GM12878 (cell line): ENCODE measurements at regions not wholly inside any gene's neighbourhood (a gene's known extent, or its start where the extent isn't known, plus 50 kb on each side); places are given as distances from the start of the nearest gene placed in this dataset.

Experiments
- ATAC-seq: fragments of 200-7000 bp; cut with Tn5 transposase; 3 replicates; pipeline ENCODE4 v1.9.1; 2020; ENCODE audit warnings: mild to moderate bottlenecking, moderate library complexity
- BruUV-seq: library from RNA; stranded (reverse); fragments of 400-500 nt; replicated peaks from 2 replicates; lab custom pipeline; 2021; lab: Mats Ljungman, UMichigan
- CTCF ChIA-PET: fragments of 300-600 bp; sonication (Branson Sonifier 250); formaldehyde crosslinking; extraction: SDS; loops from one replicate; lab custom pipeline; 2021; ENCODE audit warnings: inconsistent platforms; lab: Yijun Ruan, JAX
- POLR2A ChIA-PET: fragments of 350-600 bp; formaldehyde crosslinking; extraction: SDS; loops from one replicate; lab custom pipeline; 2021; ENCODE audit warnings: inconsistent platforms; lab: Charles Lee
- RAD21 ChIA-PET: fragments of 300-600 bp; sonication (Branson Sonifier 250); formaldehyde crosslinking; loops from one replicate; lab custom pipeline; 2023; ENCODE audit warnings: antibody characterized with exemption; ENCODE audit not compliant: unreplicated experiment; lab: Charles Lee
- SMC1A ChIA-PET: fragments of 300-600 bp; sonication (Branson Sonifier 250); formaldehyde crosslinking; loops from one replicate; lab custom pipeline; 2023; ENCODE audit not compliant: unreplicated experiment, uncharacterized antibody; lab: Charles Lee
- DNase-seq: peaks from one replicate; pipeline ENCODE4 v3.0.0-alpha.2; 2011; ENCODE audit warnings: low read depth, low spot score
- FAIRE-seq: peaks from 3 replicates; lab custom pipeline; 2011; peaks lifted over from hg19 to GRCh38; lab: Jason Lieb, UNC
- H2AFZ ChIP-seq: 2 replicates; pipeline ENCODE4 v1.6.0; 2011; ENCODE audit warnings: low read depth, low read length, control low read depth; ENCODE audit not compliant: control insufficient read depth
- H3K27ac ChIP-seq: 2 replicates; pipeline ENCODE4 v1.5.1; 2011; ENCODE audit warnings: control low read depth; ENCODE audit not compliant: control insufficient read depth, insufficient read depth
- H3K27me3 ChIP-seq, 2 experiments: replicated peaks in 1 of 2; 2 replicates each; pipeline versions ENCODE4 v1.6.0 to v1.6.1; 2011; ENCODE audit warnings: low read length in 1 of 2; ENCODE audit not compliant: control insufficient read depth in 2 of 2, insufficient read depth in 2 of 2
- H3K36me3 ChIP-seq, 2 experiments: 2 replicates each; pipeline ENCODE4 v1.5.1; 2011; ENCODE audit warnings: low read length in 1 of 2; ENCODE audit not compliant: control insufficient read depth in 2 of 2, insufficient read depth in 2 of 2
- H3K4me1 ChIP-seq: 2 replicates; pipeline ENCODE4 v1.6.1; 2011; ENCODE audit warnings: mild to moderate bottlenecking, low read length, moderate library complexity, mixed read lengths; ENCODE audit not compliant: control insufficient read depth, insufficient read depth
- H3K4me2 ChIP-seq: 2 replicates; pipeline ENCODE4 v1.6.0; 2011; ENCODE audit warnings: control low read depth; ENCODE audit not compliant: control insufficient read depth, insufficient read depth
- H3K4me3 ChIP-seq: fragments of 200-600 bp; sonication (generic); 2 replicates; pipeline ENCODE4 v1.5.1; 2016
- H3K79me2 ChIP-seq: 2 replicates; pipeline ENCODE4 v1.6.0; 2011; ENCODE audit warnings: low read length; ENCODE audit not compliant: control insufficient read depth, insufficient read depth
- H3K9ac ChIP-seq: 2 replicates; pipeline ENCODE4 v1.8.0; 2011; ENCODE audit warnings: low read length, control low read depth, mixed read lengths; ENCODE audit not compliant: control insufficient read depth, insufficient read depth
- H3K9me3 ChIP-seq: replicated peaks from 3 replicates; pipeline ENCODE4 v1.5.1; 2011; ENCODE audit warnings: mild to moderate bottlenecking, low read length; ENCODE audit not compliant: control insufficient read depth, insufficient read depth
- H4K20me1 ChIP-seq: 2 replicates; pipeline ENCODE4 v1.6.0; 2011; ENCODE audit not compliant: control insufficient read depth, insufficient read depth
- ATF7 ChIP-seq: fragments of 450-650 bp; IDR thresholded peaks from 2 replicates; pipeline ENCODE4 v1.6.1; 2016; ENCODE audit warnings: low read depth, mild to moderate bottlenecking
- CREB1 ChIP-seq: IDR thresholded peaks from 2 replicates; pipeline ENCODE4 v1.6.1; 2012; ENCODE audit warnings: low read depth, mild to moderate bottlenecking, inconsistent platforms
- EGR1 ChIP-seq, 2 experiments: IDR thresholded peaks; 1 replicate in 1 of 2; 2 replicates in 1 of 2; pipeline ENCODE4 v1.6.1; 2011 to 2012; ENCODE audit warnings: low read depth in 2 of 2, low read length in 2 of 2, borderline replicate concordance in 1 of 2, mild to moderate bottlenecking in 1 of 2, moderate library complexity in 1 of 2
- FOXM1 ChIP-seq: IDR thresholded peaks from 2 replicates; pipeline ENCODE4 v1.6.1; 2012; ENCODE audit warnings: low read depth, mild to moderate bottlenecking, inconsistent platforms, low read length, moderate library complexity
- GATAD2B ChIP-seq: fragments of 450-650 bp; conservative IDR thresholded peaks from 2 replicates; pipeline ENCODE4 v1.6.1; 2017; ENCODE audit warnings: low read depth, mild to moderate bottlenecking, moderate library complexity
- PAX8 ChIP-seq: fragments of 450-650 bp; IDR thresholded peaks from 2 replicates; pipeline ENCODE4 v1.6.1; 2017; ENCODE audit warnings: mild to moderate bottlenecking, moderate library complexity
- POU2F2 ChIP-seq: IDR thresholded peaks from 3 replicates; pipeline ENCODE4 v1.6.1; 2011; ENCODE audit warnings: low read depth, mild to moderate bottlenecking, low read length, borderline replicate concordance
- RELA ChIP-seq: fragments of 450-650 bp; IDR thresholded peaks from 2 replicates; pipeline ENCODE4 v1.8.0; 2014; ENCODE audit warnings: borderline replicate concordance; ENCODE audit not compliant: partially characterized antibody
- SIN3A ChIP-seq: IDR thresholded peaks from 2 replicates; pipeline ENCODE4 v1.6.1; 2012; ENCODE audit warnings: low read depth, low read length, improper control_type of control experiment
- SMAD5 ChIP-seq: IDR thresholded peaks from 2 replicates; pipeline ENCODE4 v1.6.1; 2016; ENCODE audit warnings: antibody characterized with exemption, low read depth
- SMARCA5 ChIP-seq: fragments of 450-650 bp; IDR thresholded peaks from 2 replicates; pipeline ENCODE4 v1.6.1; 2017; ENCODE audit warnings: mild to moderate bottlenecking
- ZNF24 ChIP-seq: fragments of 450-650 bp; IDR thresholded peaks from 2 replicates; pipeline ENCODE4 v1.6.1; 2017; ENCODE audit warnings: antibody characterized with exemption, mild to moderate bottlenecking
- ZNF622 ChIP-seq: fragments of 450-650 bp; IDR thresholded peaks from 2 replicates; pipeline ENCODE4 v1.6.1; 2017; ENCODE audit warnings: mild to moderate bottlenecking, inconsistent platforms
- WGBS: methylation state at CpG from one replicate; pipeline ENCODE4 v1.1.6; 2016; ENCODE audit warnings: low lambda C conversion rate; ENCODE audit not compliant: insufficient replicate concordance, insufficient coverage; ENCODE audit errors: missing lambda C conversion rate; 5-methylcytosine and 5-hydroxymethylcytosine counted together
- in situ Hi-C: fragments of 300-500 bp; cut with MboI; formaldehyde crosslinking; loops from 9 replicates; pipeline ENCODE4 v1.14.3; 2018; ENCODE audit warnings: mixed read lengths
- intact Hi-C: fragments of 100-400 bp; cut with micrococcal nuclease; formaldehyde crosslinking; loops from one replicate; pipeline ENCODE4 v1.14.2; 2022; ENCODE audit not compliant: unreplicated experiment
- TF ChIP-seq, protein P1 (sequence below): IDR thresholded peaks from 2 replicates; pipeline ENCODE4 v1.6.1; 2011; ENCODE audit warnings: borderline replicate concordance, low read depth, mild to moderate bottlenecking, moderate library complexity, low read length; ENCODE audit not compliant: insufficient read depth, poor library complexity, severe bottlenecking
- TF ChIP-seq, protein P2 (sequence below): IDR thresholded peaks from 2 replicates; pipeline ENCODE4 v1.6.1; 2012; ENCODE audit warnings: mild to moderate bottlenecking, low read depth, low read length
- TF ChIP-seq, protein P3 (sequence below): fragments of 450-650 bp; IDR thresholded peaks from 2 replicates; pipeline ENCODE4 v1.6.1; 2016; ENCODE audit warnings: mild to moderate bottlenecking
- TF ChIP-seq, protein P4 (sequence below): IDR thresholded peaks from 2 replicates; pipeline ENCODE4 v1.6.1; 2011; ENCODE audit warnings: mild to moderate bottlenecking, low read depth, low read length, moderate library complexity; ENCODE audit not compliant: insufficient replicate concordance

DNA sequence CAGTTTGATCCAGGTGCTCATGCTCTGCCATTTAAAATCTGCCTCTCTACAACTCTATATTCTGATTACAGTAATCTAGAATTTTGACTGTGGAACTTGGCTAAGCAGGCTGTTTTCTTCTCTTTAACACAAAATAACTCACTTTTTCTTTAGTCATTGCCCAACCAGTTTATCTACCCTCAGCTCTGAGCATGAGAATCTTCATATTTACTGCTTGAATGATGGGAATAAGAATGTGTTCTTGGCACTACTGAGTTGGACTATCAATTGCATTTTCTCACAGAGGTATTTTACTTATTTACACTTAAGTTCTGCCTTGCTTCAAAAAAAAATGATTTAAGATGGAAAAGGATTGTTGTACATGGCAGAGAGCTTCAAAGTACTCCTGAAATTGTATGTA lies 301.1 kb downstream of the CCDC85A start:
- POLR2A ChIA-PET, result no interaction called here

DNA sequence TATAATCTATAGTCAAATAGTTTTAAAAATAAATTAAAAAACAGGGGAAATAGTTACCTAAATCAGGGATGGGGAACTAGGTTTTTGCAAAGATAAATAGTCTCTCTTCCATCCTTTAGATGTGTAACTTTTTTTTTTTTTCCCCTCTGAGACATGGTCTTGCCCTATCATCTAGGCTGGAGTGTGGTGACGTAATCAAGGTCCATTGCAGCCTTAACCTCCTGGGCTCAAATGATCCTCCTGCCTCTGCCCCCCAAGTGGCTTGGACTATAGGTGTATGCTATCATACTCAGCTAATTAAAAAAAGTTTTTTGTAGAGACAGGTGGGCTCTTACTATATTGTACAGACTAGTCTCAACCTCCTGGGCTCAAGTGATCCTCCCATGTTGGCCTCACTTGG lies 316.5 kb downstream of the CCDC85A start:
- no peaks in the 10 kb centered on the region for H3K79me2 ChIP-seq
- POLR2A ChIA-PET, result no interaction called here
- in situ Hi-C loops (no loop called here), intact Hi-C loops (no loop called here)
- RAD21 ChIA-PET, result no interaction called here
- no peak overlapping the region for H3K4me2 ChIP-seq
- WGBS, result 0% methylated on average over 1 of the region's 1 CpG
- no peak overlapping the region for H3K27ac ChIP-seq
- H3K4me1 ChIP-seq, result no peaks in the 10 kb centered on the region
- H3K9ac ChIP-seq, result no peak overlapping the region
- no TSS peak for BruUV-seq
- H3K36me3 ChIP-seq, result no peaks in the 10 kb centered on the region
- FAIRE-seq (no peak), ATAC-seq (no peak), DNase-seq (no peak)
- no peaks in the 10 kb centered on the region for H3K9me3 ChIP-seq
- H2AFZ ChIP-seq, result no peak overlapping the region
- no peak overlapping the region for H3K4me3 ChIP-seq
- no peaks in the 10 kb centered on the region for H4K20me1 ChIP-seq
- no peaks in the 10 kb centered on the region for H3K27me3 ChIP-seq
- SMC1A ChIA-PET, result interaction anchor here (1.5 kb wide), 1 partner anchor 15 kb away, joined by 4 read pairs; no protein-coding TSS in a partner anchor
- CTCF ChIA-PET, result no interaction called here
- TF ChIP-seq RELA (no peak), ZNF622 (no peak), ZNF24 (no peak)
- TF ChIP-seq, protein P1, sequence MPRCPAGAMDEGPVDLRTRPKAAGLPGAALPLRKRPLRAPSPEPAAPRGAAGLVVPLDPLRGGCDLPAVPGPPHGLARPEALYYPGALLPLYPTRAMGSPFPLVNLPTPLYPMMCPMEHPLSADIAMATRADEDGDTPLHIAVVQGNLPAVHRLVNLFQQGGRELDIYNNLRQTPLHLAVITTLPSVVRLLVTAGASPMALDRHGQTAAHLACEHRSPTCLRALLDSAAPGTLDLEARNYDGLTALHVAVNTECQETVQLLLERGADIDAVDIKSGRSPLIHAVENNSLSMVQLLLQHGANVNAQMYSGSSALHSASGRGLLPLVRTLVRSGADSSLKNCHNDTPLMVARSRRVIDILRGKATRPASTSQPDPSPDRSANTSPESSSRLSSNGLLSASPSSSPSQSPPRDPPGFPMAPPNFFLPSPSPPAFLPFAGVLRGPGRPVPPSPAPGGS, result no peak
- TF ChIP-seq, protein P2, sequence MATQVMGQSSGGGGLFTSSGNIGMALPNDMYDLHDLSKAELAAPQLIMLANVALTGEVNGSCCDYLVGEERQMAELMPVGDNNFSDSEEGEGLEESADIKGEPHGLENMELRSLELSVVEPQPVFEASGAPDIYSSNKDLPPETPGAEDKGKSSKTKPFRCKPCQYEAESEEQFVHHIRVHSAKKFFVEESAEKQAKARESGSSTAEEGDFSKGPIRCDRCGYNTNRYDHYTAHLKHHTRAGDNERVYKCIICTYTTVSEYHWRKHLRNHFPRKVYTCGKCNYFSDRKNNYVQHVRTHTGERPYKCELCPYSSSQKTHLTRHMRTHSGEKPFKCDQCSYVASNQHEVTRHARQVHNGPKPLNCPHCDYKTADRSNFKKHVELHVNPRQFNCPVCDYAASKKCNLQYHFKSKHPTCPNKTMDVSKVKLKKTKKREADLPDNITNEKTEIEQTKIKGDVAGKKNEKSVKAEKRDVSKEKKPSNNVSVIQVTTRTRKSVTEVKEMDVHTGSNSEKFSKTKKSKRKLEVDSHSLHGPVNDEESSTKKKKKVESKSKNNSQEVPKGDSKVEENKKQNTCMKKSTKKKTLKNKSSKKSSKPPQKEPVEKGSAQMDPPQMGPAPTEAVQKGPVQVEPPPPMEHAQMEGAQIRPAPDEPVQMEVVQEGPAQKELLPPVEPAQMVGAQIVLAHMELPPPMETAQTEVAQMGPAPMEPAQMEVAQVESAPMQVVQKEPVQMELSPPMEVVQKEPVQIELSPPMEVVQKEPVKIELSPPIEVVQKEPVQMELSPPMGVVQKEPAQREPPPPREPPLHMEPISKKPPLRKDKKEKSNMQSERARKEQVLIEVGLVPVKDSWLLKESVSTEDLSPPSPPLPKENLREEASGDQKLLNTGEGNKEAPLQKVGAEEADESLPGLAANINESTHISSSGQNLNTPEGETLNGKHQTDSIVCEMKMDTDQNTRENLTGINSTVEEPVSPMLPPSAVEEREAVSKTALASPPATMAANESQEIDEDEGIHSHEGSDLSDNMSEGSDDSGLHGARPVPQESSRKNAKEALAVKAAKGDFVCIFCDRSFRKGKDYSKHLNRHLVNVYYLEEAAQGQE, result no peak
- TF ChIP-seq, protein P3, sequence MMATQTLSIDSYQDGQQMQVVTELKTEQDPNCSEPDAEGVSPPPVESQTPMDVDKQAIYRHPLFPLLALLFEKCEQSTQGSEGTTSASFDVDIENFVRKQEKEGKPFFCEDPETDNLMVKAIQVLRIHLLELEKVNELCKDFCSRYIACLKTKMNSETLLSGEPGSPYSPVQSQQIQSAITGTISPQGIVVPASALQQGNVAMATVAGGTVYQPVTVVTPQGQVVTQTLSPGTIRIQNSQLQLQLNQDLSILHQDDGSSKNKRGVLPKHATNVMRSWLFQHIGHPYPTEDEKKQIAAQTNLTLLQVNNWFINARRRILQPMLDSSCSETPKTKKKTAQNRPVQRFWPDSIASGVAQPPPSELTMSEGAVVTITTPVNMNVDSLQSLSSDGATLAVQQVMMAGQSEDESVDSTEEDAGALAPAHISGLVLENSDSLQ, result no peak

More for the DNA sequence above, 301.1 kb downstream of the CCDC85A start:
- ChIA-PET CTCF (no interaction called here), RAD21 (no interaction called here), SMC1A (interaction anchor here (0.7 kb wide), 1 partner anchor 21 kb away, joined by 3 read pairs; no protein-coding TSS in a partner anchor)
- BruUV-seq, result no TSS peak
- Histone ChIP-seq H3K9me3 (no peaks in the 10 kb centered on the region), H3K9ac (no peak overlapping the region), H3K27me3 (no peaks in the 10 kb centered on the region), H2AFZ (no peak overlapping the region), H3K36me3 (no peaks in the 10 kb centered on the region), H3K4me1 (no peaks in the 10 kb centered on the region), H3K4me2 (no peak overlapping the region), H3K4me3 (no peak overlapping the region), H3K27ac (no peak overlapping the region), H3K79me2 (no peaks in the 10 kb centered on the region), H4K20me1 (no peaks in the 10 kb centered on the region)
- intact Hi-C loops, result no loop called here
- in situ Hi-C loops, result no loop called here
- FAIRE-seq, result no peak
- DNase-seq, result no peak
- TF ChIP-seq SMARCA5 (no peak), SMAD5 (no peak), SIN3A (no peak), ATF7 (no peak), POU2F2 (no peak), PAX8 (no peak), CREB1 (no peak), EGR1 (IDR thresholded peaks at IDR 0.05; ENCODE audit: borderline replicate concordance in 1 of 2, low read depth in 2 of 2, low read length in 2 of 2) (no peak), GATAD2B (no peak), FOXM1 (no peak)
- TF ChIP-seq, protein P4, sequence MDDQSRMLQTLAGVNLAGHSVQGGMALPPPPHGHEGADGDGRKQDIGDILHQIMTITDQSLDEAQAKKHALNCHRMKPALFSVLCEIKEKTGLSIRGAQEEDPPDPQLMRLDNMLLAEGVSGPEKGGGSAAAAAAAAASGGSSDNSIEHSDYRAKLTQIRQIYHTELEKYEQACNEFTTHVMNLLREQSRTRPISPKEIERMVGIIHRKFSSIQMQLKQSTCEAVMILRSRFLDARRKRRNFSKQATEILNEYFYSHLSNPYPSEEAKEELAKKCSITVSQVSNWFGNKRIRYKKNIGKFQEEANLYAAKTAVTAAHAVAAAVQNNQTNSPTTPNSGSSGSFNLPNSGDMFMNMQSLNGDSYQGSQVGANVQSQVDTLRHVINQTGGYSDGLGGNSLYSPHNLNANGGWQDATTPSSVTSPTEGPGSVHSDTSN, result no peak
- ATAC-seq, result no peak
